Stimulated activated CD8-positive, alpha-beta memory T cell treated with anti-CD3 and anti-CD28 coated beads, Interleukin-15, amount 100 ng/mL, for 48 hours (primary cell): ENCODE measurements at regions not wholly inside any gene's neighbourhood (a gene's known extent, or its start where the extent isn't known, plus 50 kb on each side); places are given as distances from the start of the nearest gene placed in this dataset.

Source experiments
- DNase-seq, 2 donors: peaks; one replicate each; pipeline ENCODE4 v3.0.0-alpha.2; 2020; ENCODE audit warnings: low read depth in 2 of 2

GRCh38 chr20:39270837-39271604 is 308.9 kb downstream of the DHX35 start:
- DNase-seq: no peak

- DNase-seq: no peak
Measured at GRCh38 chr20:39269493-39270217, 307.5 kb downstream of the DHX35 start.

- peak; percentile 12 to 27 for DNase-seq
Measured at GRCh38 chr20:39268981-39269461, 306.9 kb downstream of the DHX35 start.

DNA sequence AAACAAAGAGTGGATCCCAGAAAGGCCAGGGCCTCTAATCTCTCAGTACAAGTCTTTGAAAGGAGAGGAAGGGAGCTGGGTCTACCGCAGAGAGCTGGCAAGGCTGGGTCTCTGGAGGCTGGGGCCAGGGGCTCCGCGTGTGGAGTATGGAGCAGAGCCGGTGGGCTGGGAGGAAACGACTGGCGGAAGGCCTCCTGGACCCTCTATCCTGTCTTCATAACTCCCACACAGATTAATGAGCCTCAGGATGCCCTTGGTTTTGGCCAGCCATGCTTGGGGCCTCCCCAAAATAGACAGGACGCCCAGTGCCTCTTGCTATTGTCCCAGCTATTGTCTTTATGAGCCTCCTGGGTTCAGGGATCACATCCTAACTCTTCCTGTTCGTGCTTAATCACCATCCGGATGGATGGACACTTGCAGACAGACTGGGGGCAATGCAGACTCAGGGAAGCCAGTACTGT is 306.4 kb downstream of the DHX35 start:
- no peak for DNase-seq

DNA sequence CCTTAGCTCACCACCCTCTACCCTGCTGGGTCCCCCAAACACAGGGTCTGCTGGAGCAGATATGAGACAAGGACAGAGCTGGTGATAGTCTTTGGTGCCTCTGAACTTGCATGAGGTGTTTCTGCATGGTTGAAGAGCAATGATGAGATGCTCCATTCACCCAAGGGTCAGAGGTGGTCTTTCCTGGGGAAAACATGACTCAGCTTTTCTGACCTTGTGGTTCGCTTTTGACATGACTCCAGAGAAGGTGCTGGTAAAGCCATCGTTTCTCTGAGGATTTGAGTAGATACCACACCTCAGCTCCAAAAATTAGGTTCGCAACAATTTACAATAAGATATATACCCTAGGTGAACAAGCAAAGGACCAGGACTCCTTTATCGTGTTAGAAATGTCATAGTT is 304.8 kb downstream of the DHX35 start:
- DNase-seq: no peak

GRCh38 chr20:39264506-39265172 is 302.5 kb downstream of the DHX35 start:
- DNase-seq: peak; percentile 4 to 25

- DNase-seq: no peak
Measured at GRCh38 chr20:39263076-39263475, 300.9 kb downstream of the DHX35 start.

DNA sequence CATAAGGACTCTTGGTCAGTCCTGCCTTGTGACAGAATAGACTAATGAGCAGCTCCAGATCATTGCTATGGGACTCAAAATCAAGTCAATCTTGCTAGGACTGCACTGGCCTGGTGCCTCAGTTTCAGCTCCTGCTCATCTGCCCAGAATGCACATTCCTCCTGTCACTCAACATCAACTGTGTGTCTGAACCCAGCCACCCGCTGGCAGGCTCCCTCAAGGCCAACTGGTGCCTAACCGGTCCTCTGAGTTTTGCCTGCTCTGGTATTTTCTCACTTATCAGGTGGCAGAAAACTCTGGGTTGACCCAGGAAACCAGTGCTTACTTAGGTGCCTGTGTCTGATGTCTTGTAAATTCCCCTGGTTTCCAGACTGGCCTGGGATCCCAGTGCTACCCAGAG is 297.7 kb downstream of the DHX35 start:
- DNase-seq: no peak

GRCh38 chr20:39259010-39259803 is 297.1 kb downstream of the DHX35 start:
- no peak for DNase-seq

GRCh38 chr20:39258253-39258652 is 296.1 kb downstream of the DHX35 start:
- DNase-seq: no peak

- no peak for DNase-seq
Measured at GRCh38 chr20:39253051-39253755, 291.1 kb downstream of the DHX35 start.

- DNase-seq: no peak
Measured at GRCh38 chr20:39252035-39252434, 289.9 kb downstream of the DHX35 start.

DNA sequence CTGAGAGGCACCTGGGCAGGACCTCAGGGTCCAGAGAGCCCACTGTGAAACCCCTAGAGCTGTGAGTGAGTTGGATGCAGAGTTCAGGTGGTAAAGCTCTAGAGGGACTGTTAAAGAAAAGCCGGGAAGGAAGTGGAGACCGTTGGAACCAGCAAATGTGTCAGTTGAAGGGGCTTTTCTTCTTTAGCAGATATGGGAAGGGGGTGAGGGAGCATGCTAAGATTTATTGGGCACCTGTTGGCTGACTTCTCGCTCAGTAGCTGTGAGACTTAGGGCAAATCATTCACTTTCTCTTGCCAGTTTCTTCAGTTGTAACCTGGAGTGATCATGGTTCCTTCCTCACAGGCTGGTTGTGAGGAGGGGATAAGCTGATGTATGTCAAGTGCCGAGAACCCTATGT is 287.7 kb downstream of the DHX35 start:
- no peak for DNase-seq

- no peak for DNase-seq
Measured at GRCh38 chr20:39248862-39249485, 286.8 kb downstream of the DHX35 start.

- DNase-seq: no peak
Measured at GRCh38 chr20:39248171-39248861, 286.2 kb downstream of the DHX35 start.

DNA sequence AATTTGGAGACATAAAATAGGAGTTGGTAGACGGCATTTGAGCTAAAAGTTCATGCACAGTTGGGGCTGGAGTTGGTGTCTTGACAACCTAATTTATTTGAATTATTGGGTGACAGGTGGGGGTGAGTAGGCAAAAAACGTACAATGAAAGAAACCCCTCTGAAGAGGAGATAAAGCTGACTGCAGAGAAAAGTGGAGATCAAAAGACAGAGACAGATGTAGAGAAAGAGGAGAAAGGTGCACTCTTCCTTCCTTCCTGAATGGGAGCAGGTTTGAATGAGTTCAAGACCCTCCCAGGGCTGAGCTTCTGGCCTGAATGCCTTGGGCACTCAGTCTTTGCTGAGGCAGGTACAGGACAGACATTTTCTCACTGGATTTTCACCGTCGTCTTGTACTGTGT is 284.3 kb downstream of the DHX35 start:
- DNase-seq: no peak

- no peak for DNase-seq
Measured at GRCh38 chr20:39245685-39246311, 283.7 kb downstream of the DHX35 start.

DNA sequence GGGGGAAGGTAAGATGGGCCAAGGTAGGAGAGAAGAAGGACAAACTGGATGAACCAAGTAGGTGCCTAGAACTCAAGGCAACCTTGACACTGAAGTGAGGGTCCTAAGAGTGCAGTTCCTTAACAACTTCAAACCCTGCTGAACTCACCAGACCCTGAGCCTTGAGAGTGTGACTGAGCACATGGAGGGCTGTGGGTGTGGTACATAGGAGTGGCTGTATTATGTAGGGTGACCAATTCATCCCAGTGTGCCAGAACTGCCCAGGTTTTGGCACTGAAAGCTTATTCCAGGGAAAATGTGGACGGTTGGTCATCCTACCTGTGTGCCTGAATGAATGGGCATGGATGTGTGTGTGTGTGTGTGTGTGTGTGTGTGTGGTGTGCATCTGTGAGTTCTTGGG is 281.8 kb downstream of the DHX35 start:
- DNase-seq: no peak

DNA sequence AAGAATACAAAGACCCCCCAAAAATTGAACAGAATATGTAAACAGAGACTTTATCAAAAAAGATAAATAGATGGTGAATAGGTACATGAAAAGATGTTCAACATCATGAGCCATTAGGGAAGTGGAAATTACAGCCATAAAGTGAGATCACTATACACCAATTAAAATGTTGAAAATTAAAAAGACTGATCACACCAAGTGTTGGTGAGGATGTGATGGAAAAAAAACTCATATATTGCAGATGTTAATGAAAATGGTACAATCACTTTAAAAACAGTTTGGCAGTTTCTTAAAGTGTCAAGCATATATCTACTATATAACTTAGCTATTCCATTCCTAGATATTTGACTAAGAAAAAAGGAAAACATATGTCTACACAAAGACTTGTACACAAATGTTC is 280.5 kb downstream of the DHX35 start:
- DNase-seq: no peak
